Brain microvascular endothelial cell (primary cell): ENCODE measurements at regions not wholly inside any gene's neighbourhood (a gene's known extent, or its start where the extent isn't known, plus 50 kb on each side); places are given as distances from the start of the nearest gene placed in this dataset.

Source experiments
- DNase-seq: peaks from one replicate; pipeline ENCODE4 v3.0.0-alpha.2; 2020
- H3K27ac ChIP-seq: fragments of 250-450 bp; sonication (Bioruptor Pico); 2 replicates; pipeline ENCODE4 v1.5.1; 2020; ENCODE audit warnings: mild to moderate bottlenecking, moderate library complexity
- H3K27me3 ChIP-seq: fragments of 250-450 bp; sonication (Bioruptor Pico); replicated peaks from 2 replicates; pipeline ENCODE4 v1.5.1; 2020; ENCODE audit warnings: mild to moderate bottlenecking
- H3K36me3 ChIP-seq: fragments of 250-450 bp; sonication (Bioruptor Pico); replicated peaks from 2 replicates; pipeline ENCODE4 v1.5.1; 2020; ENCODE audit warnings: mild to moderate bottlenecking
- H3K4me3 ChIP-seq: 2 replicates; pipeline ENCODE4 v1.5.1; 2011; ENCODE audit warnings: low read depth, mild to moderate bottlenecking, control low read depth, low read length, moderate library complexity
- CTCF ChIP-seq: IDR thresholded peaks from 2 replicates; pipeline ENCODE4 v1.5.1; 2011; ENCODE audit warnings: low read depth, mild to moderate bottlenecking, moderate library complexity, low read length, control low read depth, inconsistent platforms; ENCODE audit errors: missing control alignments
- in situ Hi-C: cut with HindIII; loops from 2 replicates; pipeline ENCODE4 v1.10.0; 2017; ENCODE audit warnings: low sequenced_read_pairs, low pct_ligation_motif_present

- Histone ChIP-seq H3K27me3 (no peaks in the 10 kb centered on the region), H3K4me3 (no peak overlapping the region), H3K27ac (no peak overlapping the region), H3K36me3 (no peaks in the 10 kb centered on the region)
- DNase-seq: no peak
- TF ChIP-seq CTCF: no peak
- in situ Hi-C loops: no loop called here
Measured at GRCh38 chr6:43990627-43991619, 136.3 kb downstream of the MRPL14 start.

GRCh38 chr6:43990275-43990626 lies 137.0 kb downstream of the MRPL14 start:
- no peak overlapping the region for H3K4me3 ChIP-seq
- TF ChIP-seq CTCF: no peak
- no peak overlapping the region for H3K27ac ChIP-seq
- H3K27me3 ChIP-seq: no peaks in the 10 kb centered on the region
- no peaks in the 10 kb centered on the region for H3K36me3 ChIP-seq
- in situ Hi-C loops: no loop called here
- no peak for DNase-seq

DNA sequence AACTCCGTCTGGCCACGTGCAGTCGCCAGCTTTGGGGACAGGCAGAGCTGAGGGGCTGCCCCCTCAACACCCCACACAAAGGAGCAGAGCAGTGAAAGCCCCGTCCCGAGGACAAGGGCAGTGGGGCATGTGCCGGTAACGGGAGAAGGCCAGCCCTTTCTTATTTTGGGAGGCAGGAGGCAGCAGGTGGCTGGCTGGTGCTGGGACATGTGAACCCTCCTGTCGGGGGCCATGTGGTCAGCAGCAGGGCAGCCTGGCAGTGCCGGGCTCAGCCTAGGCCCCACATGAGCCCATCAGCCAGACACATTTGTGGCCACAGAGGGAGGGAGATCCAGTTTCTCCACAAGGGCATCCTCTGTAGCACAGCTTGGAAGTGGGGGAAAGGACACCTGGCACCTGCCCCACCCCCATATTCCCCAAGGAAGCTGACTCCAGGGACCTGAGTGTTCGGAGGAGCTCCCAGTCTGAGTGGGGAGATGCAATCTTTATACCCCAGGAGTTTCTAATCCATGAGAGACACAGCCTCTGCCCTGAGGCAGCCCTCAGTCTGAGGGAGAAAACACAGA lies 137.6 kb downstream of the MRPL14 start:
- no peak for TF ChIP-seq CTCF
- no peak for DNase-seq
- H3K27ac ChIP-seq: no peak overlapping the region
- in situ Hi-C loops: no loop called here
- no peaks in the 10 kb centered on the region for H3K27me3 ChIP-seq
- no peaks in the 10 kb centered on the region for H3K36me3 ChIP-seq
- H3K4me3 ChIP-seq: no peak overlapping the region

- in situ Hi-C loops: no loop called here
- H3K27ac ChIP-seq: no peak overlapping the region
- no peaks in the 10 kb centered on the region for H3K27me3 ChIP-seq
- no peaks in the 10 kb centered on the region for H3K36me3 ChIP-seq
- TF ChIP-seq CTCF: no peak
- H3K4me3 ChIP-seq: no peak overlapping the region
- no peak for DNase-seq
Measured at GRCh38 chr6:43988801-43989200, 138.5 kb downstream of the MRPL14 start.

DNA sequence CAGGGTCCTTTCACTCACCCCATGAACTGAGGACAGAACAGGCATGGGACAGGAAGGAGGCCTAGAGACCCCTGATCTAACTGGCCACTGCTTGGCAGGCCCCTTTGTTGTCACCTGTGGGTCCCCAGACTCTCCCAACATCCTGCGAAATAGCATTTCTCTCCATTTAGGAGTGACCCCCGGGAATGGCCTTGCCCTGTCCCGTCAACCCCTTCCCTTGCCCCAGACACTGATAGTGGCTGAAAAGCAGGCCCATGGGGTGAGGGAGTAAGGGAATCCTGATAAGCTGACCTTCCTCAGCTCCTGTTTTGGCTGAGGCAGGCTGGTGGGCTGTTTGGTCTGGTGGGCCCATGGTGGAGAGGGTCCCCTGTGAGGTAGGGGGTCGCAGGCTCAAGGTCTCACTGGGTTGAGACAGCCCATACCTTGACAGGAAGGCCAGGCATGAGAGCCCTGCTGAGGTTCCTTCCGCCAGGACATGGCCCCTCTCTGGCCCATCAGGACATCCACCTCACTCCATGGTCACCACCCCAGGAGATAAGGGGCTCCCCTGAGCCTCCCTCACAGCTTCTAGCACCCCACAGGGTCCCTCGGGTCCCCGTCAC lies 139.3 kb downstream of the MRPL14 start:
- in situ Hi-C loops: no loop called here
- Histone ChIP-seq H3K4me3 (no peak overlapping the region), H3K27me3 (no peaks in the 10 kb centered on the region), H3K27ac (no peak overlapping the region), H3K36me3 (no peaks in the 10 kb centered on the region)
- no peak for TF ChIP-seq CTCF
- no peak for DNase-seq
